ENCODE measurements at regions not wholly inside any gene's neighbourhood (a gene's known extent, or its start where the extent isn't known, plus 50 kb on each side); places are given as distances from the start of the nearest gene placed in this dataset.

DNA sequence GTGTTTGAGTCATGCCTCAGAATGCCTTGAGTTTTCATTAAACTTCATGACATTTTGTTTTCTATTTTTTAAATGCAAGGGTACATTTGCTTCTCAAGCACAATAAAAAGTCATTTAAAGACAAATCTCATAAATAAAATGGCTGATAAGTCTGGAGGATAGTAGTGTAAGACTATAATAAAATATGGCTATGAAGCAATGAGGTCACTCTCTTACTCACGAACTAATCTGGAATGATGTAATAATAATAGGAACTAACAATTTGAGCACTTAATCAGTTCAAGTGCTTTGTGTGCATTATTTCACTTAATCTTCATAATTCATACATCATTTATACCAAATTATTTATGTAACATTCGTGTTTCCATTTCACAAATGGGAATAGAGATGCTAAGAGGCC lies 149.3 kb upstream of the CTTNBP2 start:
- H4K20me1 ChIP-seq (ENCODE audit: insufficient read depth, poor library complexity, severe bottlenecking), result no peaks in the 10 kb centered on the region
- H3K36me3 ChIP-seq (replicated peaks; ENCODE audit: insufficient read depth, low read depth), result no peaks in the 10 kb centered on the region
- H3K27me3 ChIP-seq, result no peaks in the 10 kb centered on the region
- H3K9me2 ChIP-seq (replicated peaks; ENCODE audit: insufficient read depth), result no peaks in the 10 kb centered on the region
- no peak overlapping the region for H3K4me2 ChIP-seq
- TF ChIP-seq EZH2phosphoT487 (IDR thresholded peaks at IDR 0.05; ENCODE audit: low read depth, severe bottlenecking, unreplicated experiment), result no peak
- H2AFZ ChIP-seq, result no peak overlapping the region
- no peak overlapping the region for H3K27ac ChIP-seq
- H3K9me3 ChIP-seq (ENCODE audit: low read depth), result no peaks in the 10 kb centered on the region
- no peak for DNase-seq (ENCODE audit: low spot score)
- H3K4me3 ChIP-seq, result no peak overlapping the region
- 88% methylated on average over 2 of the region's 2 CpGs for WGBS (ENCODE audit: low lambda C conversion rate, missing lambda C conversion rate)
- no peaks in the 10 kb centered on the region for H3K4me1 ChIP-seq (ENCODE audit: insufficient read depth)
- H3K79me2 ChIP-seq, result no peaks in the 10 kb centered on the region

DNA sequence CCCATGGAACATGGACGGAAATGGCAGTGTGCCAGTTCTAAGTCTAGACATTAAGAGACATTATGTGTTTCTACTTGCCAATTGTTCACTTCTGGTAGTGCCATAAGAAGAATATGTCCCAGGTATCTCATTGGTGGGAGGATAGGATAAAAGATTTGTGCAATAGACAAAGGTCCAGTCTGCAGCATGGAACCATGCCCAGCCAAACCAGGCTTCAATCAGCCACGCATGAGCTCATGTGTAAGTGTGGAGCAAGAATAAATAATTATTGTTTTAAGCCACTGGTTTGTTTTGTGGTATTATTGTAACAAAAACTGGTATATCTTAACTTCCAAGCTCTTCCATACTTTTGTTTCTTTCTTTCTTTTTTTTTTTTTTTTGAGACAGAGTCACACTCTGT lies 153.6 kb upstream of the CTTNBP2 start:
- 95% methylated on average over 2 of the region's 2 CpGs for WGBS (ENCODE audit: low lambda C conversion rate, missing lambda C conversion rate)

DNA sequence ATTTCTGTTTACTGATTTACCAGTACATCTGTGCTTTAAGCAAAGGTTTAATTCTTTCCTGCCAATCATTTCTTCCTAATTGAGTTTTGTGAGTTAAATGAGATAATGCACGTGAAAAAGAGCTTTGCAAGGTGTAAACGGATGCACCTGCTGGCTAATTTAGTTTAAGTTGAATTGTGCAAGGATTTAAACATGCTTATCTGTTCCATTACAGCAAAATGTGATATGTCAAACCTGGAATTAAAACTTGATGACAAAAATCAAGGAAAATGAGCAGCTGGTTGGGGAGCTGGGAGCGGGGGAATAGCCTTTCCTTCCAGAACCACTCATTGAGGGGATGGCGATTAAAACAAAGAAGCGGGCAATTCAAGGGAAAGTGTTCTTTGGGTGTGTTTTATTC lies 155.0 kb upstream of the CTTNBP2 start:
- Histone ChIP-seq H3K9me3 (ENCODE audit: low read depth) (no peaks in the 10 kb centered on the region), H4K20me1 (ENCODE audit: insufficient read depth, poor library complexity, severe bottlenecking) (no peaks in the 10 kb centered on the region), H3K27ac (no peak overlapping the region), H3K27me3 (no peaks in the 10 kb centered on the region), H3K4me3 (no peak overlapping the region), H2AFZ (no peak overlapping the region), H3K79me2 (no peaks in the 10 kb centered on the region), H3K4me2 (no peak overlapping the region), H3K36me3 (replicated peaks; ENCODE audit: insufficient read depth, low read depth) (no peaks in the 10 kb centered on the region), H3K4me1 (ENCODE audit: insufficient read depth) (no peaks in the 10 kb centered on the region), H3K9me2 (replicated peaks; ENCODE audit: insufficient read depth) (no peaks in the 10 kb centered on the region)
- DNase-seq (ENCODE audit: low spot score), result no peak
- TF ChIP-seq, protein P1, sequence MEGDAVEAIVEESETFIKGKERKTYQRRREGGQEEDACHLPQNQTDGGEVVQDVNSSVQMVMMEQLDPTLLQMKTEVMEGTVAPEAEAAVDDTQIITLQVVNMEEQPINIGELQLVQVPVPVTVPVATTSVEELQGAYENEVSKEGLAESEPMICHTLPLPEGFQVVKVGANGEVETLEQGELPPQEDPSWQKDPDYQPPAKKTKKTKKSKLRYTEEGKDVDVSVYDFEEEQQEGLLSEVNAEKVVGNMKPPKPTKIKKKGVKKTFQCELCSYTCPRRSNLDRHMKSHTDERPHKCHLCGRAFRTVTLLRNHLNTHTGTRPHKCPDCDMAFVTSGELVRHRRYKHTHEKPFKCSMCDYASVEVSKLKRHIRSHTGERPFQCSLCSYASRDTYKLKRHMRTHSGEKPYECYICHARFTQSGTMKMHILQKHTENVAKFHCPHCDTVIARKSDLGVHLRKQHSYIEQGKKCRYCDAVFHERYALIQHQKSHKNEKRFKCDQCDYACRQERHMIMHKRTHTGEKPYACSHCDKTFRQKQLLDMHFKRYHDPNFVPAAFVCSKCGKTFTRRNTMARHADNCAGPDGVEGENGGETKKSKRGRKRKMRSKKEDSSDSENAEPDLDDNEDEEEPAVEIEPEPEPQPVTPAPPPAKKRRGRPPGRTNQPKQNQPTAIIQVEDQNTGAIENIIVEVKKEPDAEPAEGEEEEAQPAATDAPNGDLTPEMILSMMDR (IDR thresholded peaks at IDR 0.05; ENCODE audit: poor library complexity), result no peak
- WGBS (ENCODE audit: low lambda C conversion rate, missing lambda C conversion rate), result 86% methylated on average over 5 of the region's 5 CpGs

More for the DNA sequence above, 153.6 kb upstream of the CTTNBP2 start:
- DNase-seq (ENCODE audit: low spot score), result no peak
- H3K4me2 ChIP-seq, result no peak overlapping the region
- no peak overlapping the region for H3K27ac ChIP-seq
- no peaks in the 10 kb centered on the region for H3K36me3 ChIP-seq (replicated peaks; ENCODE audit: insufficient read depth, low read depth)
- no peak for TF ChIP-seq EZH2 (IDR thresholded peaks at IDR 0.05; ENCODE audit: borderline replicate concordance)
- TF ChIP-seq, protein P1 (IDR thresholded peaks at IDR 0.05; ENCODE audit: poor library complexity), result no peak
- no peak for TF ChIP-seq EZH2phosphoT487 (IDR thresholded peaks at IDR 0.05; ENCODE audit: low read depth, severe bottlenecking, unreplicated experiment)
- no peaks in the 10 kb centered on the region for H3K27me3 ChIP-seq
- H3K4me1 ChIP-seq (ENCODE audit: insufficient read depth), result no peaks in the 10 kb centered on the region
- no peaks in the 10 kb centered on the region for H4K20me1 ChIP-seq (ENCODE audit: insufficient read depth, poor library complexity, severe bottlenecking)
- H2AFZ ChIP-seq, result no peak overlapping the region
- no peaks in the 10 kb centered on the region for H3K9me3 ChIP-seq (ENCODE audit: low read depth)
- no peak overlapping the region for H3K4me3 ChIP-seq
- no peaks in the 10 kb centered on the region for H3K79me2 ChIP-seq
- H3K9me2 ChIP-seq (replicated peaks; ENCODE audit: insufficient read depth), result no peaks in the 10 kb centered on the region

DNA sequence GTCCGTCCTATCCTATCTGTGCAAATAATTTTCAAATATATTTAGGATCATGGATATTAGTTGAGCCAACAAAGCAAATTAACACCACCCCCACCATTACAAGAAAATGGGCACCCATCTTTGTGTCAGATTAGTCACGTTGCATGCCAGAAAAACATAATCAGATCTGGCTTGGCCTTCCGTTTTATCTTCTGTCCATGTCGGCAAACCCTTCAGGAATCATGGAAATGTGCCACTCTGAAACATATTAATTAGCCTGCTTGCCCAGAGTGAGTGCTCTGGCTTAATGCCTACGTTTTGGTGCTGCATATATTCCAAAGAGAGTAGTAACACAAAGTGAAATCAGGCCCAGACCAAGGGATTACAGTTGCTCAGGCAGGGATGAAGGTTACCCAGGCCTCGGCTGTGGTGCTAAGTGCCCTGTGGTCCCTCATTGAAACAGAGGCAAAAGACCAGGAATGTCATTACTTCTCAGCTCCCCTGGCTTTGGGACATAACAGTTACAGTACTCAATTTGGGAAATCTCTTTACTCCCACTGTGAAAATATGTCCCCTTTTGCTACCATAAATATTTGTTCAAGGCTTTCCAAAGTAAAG lies 154.0 kb upstream of the LSM8 start:
- TF ChIP-seq EZH2 (IDR thresholded peaks at IDR 0.05; ENCODE audit: borderline replicate concordance) (no peak), EZH2phosphoT487 (IDR thresholded peaks at IDR 0.05; ENCODE audit: low read depth, severe bottlenecking, unreplicated experiment) (no peak)
- TF ChIP-seq, protein P1 (IDR thresholded peaks at IDR 0.05; ENCODE audit: poor library complexity), result no peak
- H2AFZ ChIP-seq, result no peak overlapping the region
- no peak overlapping the region for H3K4me2 ChIP-seq
- H3K27ac ChIP-seq, result no peak overlapping the region
- H3K4me3 ChIP-seq, result no peak overlapping the region
- H4K20me1 ChIP-seq (ENCODE audit: insufficient read depth, poor library complexity, severe bottlenecking), result no peaks in the 10 kb centered on the region
- no peaks in the 10 kb centered on the region for H3K36me3 ChIP-seq (replicated peaks; ENCODE audit: insufficient read depth, low read depth)
- no peak for DNase-seq (ENCODE audit: low spot score)
- H3K9me2 ChIP-seq (replicated peaks; ENCODE audit: insufficient read depth), result no peaks in the 10 kb centered on the region
- H3K9me3 ChIP-seq (ENCODE audit: low read depth), result no peaks in the 10 kb centered on the region
- H3K27me3 ChIP-seq, result no peaks in the 10 kb centered on the region
- no peaks in the 10 kb centered on the region for H3K79me2 ChIP-seq
- no peaks in the 10 kb centered on the region for H3K4me1 ChIP-seq (ENCODE audit: insufficient read depth)
- 68% methylated on average over 6 of the region's 6 CpGs for WGBS (ENCODE audit: low lambda C conversion rate, missing lambda C conversion rate)
